ENCODE measurements at regions not wholly inside any gene's neighbourhood (a gene's known extent, or its start where the extent isn't known, plus 50 kb on each side); places are given as distances from the start of the nearest gene placed in this dataset.

GRCh38 chrX:121592884-121593283, 545.5 kb downstream of the GLUD2 start:
- TF ChIP-seq CTCF (IDR thresholded peaks at IDR 0.05; ENCODE audit: low read length), result no peak
- TF ChIP-seq EZH2phosphoT487 (IDR thresholded peaks at IDR 0.05; ENCODE audit: low read length), result no peak
- no peak for TF ChIP-seq EZH2 (optimal IDR thresholded peaks at IDR 0.05; ENCODE audit: low read depth, low read length)
